ENCODE measurements at regions not wholly inside any gene's neighbourhood (a gene's known extent, or its start where the extent isn't known, plus 50 kb on each side); places are given as distances from the start of the nearest gene placed in this dataset.

- Histone ChIP-seq H3K27me3 (no peaks in the 10 kb centered on the region), H3K27ac (no peak overlapping the region), H3K4me1 (no peaks in the 10 kb centered on the region), H3K9me3 (no peaks in the 10 kb centered on the region), H3K4me3 (no peak overlapping the region), H3K36me3 (no peaks in the 10 kb centered on the region)
- WGBS, 2 donors, result 91 to 94% methylated on average over 4 of the region's 4 CpGs
- no peak for DNase-seq (ENCODE audit: low spot score in 2 of 2)
- TF ChIP-seq CTCF (IDR thresholded peaks at IDR 0.05), result no peak
- TF ChIP-seq POLR2A (IDR thresholded peaks at IDR 0.05), result no peak
- no peak for TF ChIP-seq EP300 (IDR thresholded peaks at IDR 0.05)
These were observed 72.0 kb upstream of the B3GAT2 start for GRCh38 chr6:71028877-71029252.

- H3K9me3 ChIP-seq, result no peaks in the 10 kb centered on the region
- H3K4me3 ChIP-seq, result no peak overlapping the region
- no peak overlapping the region for H3K27ac ChIP-seq
- TF ChIP-seq POLR2A (IDR thresholded peaks at IDR 0.05) (no peak), CTCF (IDR thresholded peaks at IDR 0.05) (no peak), EP300 (IDR thresholded peaks at IDR 0.05) (no peak)
- DNase-seq (ENCODE audit: low spot score in 2 of 2), result no peak
- no peaks in the 10 kb centered on the region for H3K36me3 ChIP-seq
- no peaks in the 10 kb centered on the region for H3K4me1 ChIP-seq
- no peaks in the 10 kb centered on the region for H3K27me3 ChIP-seq
These were observed 72.7 kb upstream of the B3GAT2 start for GRCh38 chr6:71029555-71029954.

GRCh38 chr6:71031912-71032311 is 75.1 kb upstream of the B3GAT2 start:
- no peaks in the 10 kb centered on the region for H3K36me3 ChIP-seq
- H3K27ac ChIP-seq, result no peak overlapping the region
- no peaks in the 10 kb centered on the region for H3K27me3 ChIP-seq
- WGBS, 2 donors, result 22 to 36% methylated on average over 4 of the region's 4 CpGs
- DNase-seq (ENCODE audit: low spot score in 2 of 2), result no peak
- H3K9me3 ChIP-seq, result no peaks in the 10 kb centered on the region
- TF ChIP-seq CTCF (IDR thresholded peaks at IDR 0.05), result no peak
- TF ChIP-seq POLR2A (IDR thresholded peaks at IDR 0.05), result no peak
- TF ChIP-seq EP300 (IDR thresholded peaks at IDR 0.05), result no peak
- H3K4me1 ChIP-seq, result no peaks in the 10 kb centered on the region
- no peak overlapping the region for H3K4me3 ChIP-seq

GRCh38 chr6:71033171-71033570 is 76.3 kb upstream of the B3GAT2 start:
- WGBS, 2 donors, result 53 to 60% methylated on average over 1 of the region's 1 CpG
- no peaks in the 10 kb centered on the region for H3K4me1 ChIP-seq
- no peaks in the 10 kb centered on the region for H3K9me3 ChIP-seq
- no peak for DNase-seq (ENCODE audit: low spot score in 2 of 2)
- H3K27ac ChIP-seq, result no peak overlapping the region
- no peak for TF ChIP-seq CTCF (IDR thresholded peaks at IDR 0.05)
- no peak for TF ChIP-seq EP300 (IDR thresholded peaks at IDR 0.05)
- no peak for TF ChIP-seq POLR2A (IDR thresholded peaks at IDR 0.05)
- H3K4me3 ChIP-seq, result no peak overlapping the region
- no peaks in the 10 kb centered on the region for H3K36me3 ChIP-seq
- no peaks in the 10 kb centered on the region for H3K27me3 ChIP-seq

- no peak for DNase-seq (ENCODE audit: low spot score in 2 of 2)
- no peak overlapping the region for H3K27ac ChIP-seq
- no peak overlapping the region for H3K4me3 ChIP-seq
- no peaks in the 10 kb centered on the region for H3K9me3 ChIP-seq
- H3K27me3 ChIP-seq, result no peaks in the 10 kb centered on the region
- TF ChIP-seq CTCF (IDR thresholded peaks at IDR 0.05) (no peak), POLR2A (IDR thresholded peaks at IDR 0.05) (no peak), EP300 (IDR thresholded peaks at IDR 0.05) (no peak)
- no peaks in the 10 kb centered on the region for H3K4me1 ChIP-seq
- no peaks in the 10 kb centered on the region for H3K36me3 ChIP-seq
- WGBS, 2 donors, result 46 to 54% methylated on average over 4 of the region's 4 CpGs
These were observed 77.0 kb upstream of the B3GAT2 start for GRCh38 chr6:71033890-71034289.

Measured in tibial nerve (tissue), 4 donors.